ENCODE measurements at regions not wholly inside any gene's neighbourhood (a gene's known extent, or its start where the extent isn't known, plus 50 kb on each side); places are given as distances from the start of the nearest gene placed in this dataset.

- peaks cover 0 to 4% (median 0%) of the 10 kb centered on the region in 4 donors for H3K9me3 ChIP-seq
- no peak for TF ChIP-seq POLR2A (IDR thresholded peaks at IDR 0.05)
- no peak for TF ChIP-seq EP300 (IDR thresholded peaks at IDR 0.05)
- TF ChIP-seq CTCF (IDR thresholded peaks at IDR 0.05) = no peak
- TF ChIP-seq POLR2AphosphoS5 (IDR thresholded peaks at IDR 0.05) = no peak
- H3K36me3 ChIP-seq = no peaks in the 10 kb centered on the region
- DNase-seq = no peak
- intact Hi-C loops (cut with DNase I) = no loop called here
- no peaks in the 10 kb centered on the region for H3K27me3 ChIP-seq
- no peak overlapping the region for H3K4me3 ChIP-seq
- whole genome bisulfite sequencing, 2 donors = 69 to 83% methylated on average over 1 of the region's 1 CpG
- no peaks in the 10 kb centered on the region for H3K4me1 ChIP-seq
- no peak overlapping the region for H3K27ac ChIP-seq
These were observed 484.4 kb upstream of the SPRY2 start for GRCh38 chr13:80825276-80825675.

- TF ChIP-seq POLR2A (IDR thresholded peaks at IDR 0.05) = no peak
- peak; percentile 32 to 69 (median 50) for TF ChIP-seq POLR2AphosphoS5 (IDR thresholded peaks at IDR 0.05)
- peak overlapping the region in 3 of 4 donors; percentile 15 to 40 (median 18) for H3K27ac ChIP-seq
- 40 to 57% methylated on average over 1 of the region's 1 CpG for WGBS, 2 donors
- H3K9me3 ChIP-seq = peaks cover 0 to 3% (median 0%) of the 10 kb centered on the region in 4 donors
- DNase-seq = no peak
- intact Hi-C loops (cut with DNase I) = no loop called here
- no peaks in the 10 kb centered on the region for H3K27me3 ChIP-seq
- no peaks in the 10 kb centered on the region for H3K36me3 ChIP-seq
- H3K4me3 ChIP-seq = no peak overlapping the region
- no peaks in the 10 kb centered on the region for H3K4me1 ChIP-seq
These were observed 483.3 kb upstream of the SPRY2 start for GRCh38 chr13:80824229-80824628.

GRCh38 chr13:80823472-80823871 is 482.5 kb upstream of the SPRY2 start:
- Histone ChIP-seq H3K4me3 (no peak overlapping the region), H3K36me3 (no peaks in the 10 kb centered on the region), H3K4me1 (no peaks in the 10 kb centered on the region), H3K27me3 (no peaks in the 10 kb centered on the region), H3K27ac (peak overlapping the region in 3 of 4 donors; percentile 15 to 40 (median 18)), H3K9me3 (no peaks in the 10 kb centered on the region)
- whole genome bisulfite sequencing, 2 donors = 54 to 74% methylated on average over 1 of the region's 1 CpG
- no peak for DNase-seq
- intact Hi-C loops (cut with DNase I) = no loop called here
- TF ChIP-seq CTCF (IDR thresholded peaks at IDR 0.05) (no peak), EP300 (IDR thresholded peaks at IDR 0.05) (no peak), POLR2AphosphoS5 (IDR thresholded peaks at IDR 0.05) (no peak), POLR2A (IDR thresholded peaks at IDR 0.05) (no peak)

- no peaks in the 10 kb centered on the region for H3K4me1 ChIP-seq
- no peaks in the 10 kb centered on the region for H3K27me3 ChIP-seq
- H3K36me3 ChIP-seq = no peaks in the 10 kb centered on the region
- TF ChIP-seq EP300 (IDR thresholded peaks at IDR 0.05) (no peak), POLR2A (IDR thresholded peaks at IDR 0.05) (no peak), POLR2AphosphoS5 (IDR thresholded peaks at IDR 0.05) (no peak), CTCF (IDR thresholded peaks at IDR 0.05) (no peak)
- DNase-seq = no peak
- no peak overlapping the region for H3K4me3 ChIP-seq
- H3K27ac ChIP-seq = no peak overlapping the region
- intact Hi-C loops (cut with DNase I) = no loop called here
- H3K9me3 ChIP-seq = no peaks in the 10 kb centered on the region
These were observed 480.5 kb upstream of the SPRY2 start for GRCh38 chr13:80821466-80821865.

- intact Hi-C loops (cut with DNase I) = no loop called here
- Histone ChIP-seq H3K27ac (no peak overlapping the region), H3K9me3 (no peaks in the 10 kb centered on the region), H3K4me1 (no peaks in the 10 kb centered on the region), H3K36me3 (no peaks in the 10 kb centered on the region), H3K4me3 (no peak overlapping the region), H3K27me3 (no peaks in the 10 kb centered on the region)
- 88 to 91% methylated on average over 1 of the region's 1 CpG for WGBS, 2 donors
- DNase-seq = no peak
- TF ChIP-seq POLR2A (IDR thresholded peaks at IDR 0.05) = no peak
- TF ChIP-seq POLR2AphosphoS5 (IDR thresholded peaks at IDR 0.05) = no peak
- TF ChIP-seq EP300 (IDR thresholded peaks at IDR 0.05) = no peak
- TF ChIP-seq CTCF (IDR thresholded peaks at IDR 0.05) = no peak
These were observed 477.1 kb upstream of the SPRY2 start for GRCh38 chr13:80817979-80818378.

All from sigmoid colon (tissue), 6 donors.